HG03196 (cell line): ENCODE measurements at regions not wholly inside any gene's neighbourhood (a gene's known extent, or its start where the extent isn't known, plus 50 kb on each side); places are given as distances from the start of the nearest gene placed in this dataset.
"Not testable (repeated sequence)": the region's sequence is repeated elsewhere in the genome, so short reads cannot be mapped to it uniquely, and the experiment has no call there.

ENCODE experiments used
- ATAC-seq: cut with Tn5 transposase; IDR thresholded peaks from one replicate; pipeline ENCODE4 v1.9.1; 2021; ENCODE audit not compliant: unreplicated experiment

GRCh38 chr11:39462506-39462905 lies 1996.9 kb downstream of the LRRC4C start:
- no peak for ATAC-seq

GRCh38 chr11:39461066-39461465 lies 1998.4 kb downstream of the LRRC4C start:
- ATAC-seq = no peak

DNA sequence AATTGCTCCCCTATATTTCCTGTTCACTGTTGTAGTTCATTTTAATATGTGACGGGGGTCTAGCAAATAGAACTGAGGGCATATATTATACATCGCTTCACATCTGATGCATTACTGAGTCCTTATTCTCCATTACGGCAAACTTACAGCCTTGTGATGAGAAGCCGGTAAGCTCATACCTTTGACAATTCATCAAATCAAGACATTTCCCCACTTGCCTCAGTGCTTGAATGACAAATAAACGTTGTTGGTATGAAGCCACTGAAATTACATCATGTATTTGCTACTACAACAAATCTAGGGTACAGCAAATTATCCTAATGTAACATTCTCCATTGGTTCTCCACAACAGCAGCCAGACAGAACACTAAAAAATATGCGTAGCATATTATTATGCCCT lies 1999.8 kb downstream of the LRRC4C start:
- no peak for ATAC-seq

GRCh38 chr11:39458481-39458880 lies 2001.0 kb downstream of the LRRC4C start:
- no peak for ATAC-seq

GRCh38 chr11:39443424-39444022 lies 2015.9 kb downstream of the LRRC4C start:
- no peak for ATAC-seq

GRCh38 chr11:39442177-39442576 lies 2017.3 kb downstream of the LRRC4C start:
- no peak for ATAC-seq

DNA sequence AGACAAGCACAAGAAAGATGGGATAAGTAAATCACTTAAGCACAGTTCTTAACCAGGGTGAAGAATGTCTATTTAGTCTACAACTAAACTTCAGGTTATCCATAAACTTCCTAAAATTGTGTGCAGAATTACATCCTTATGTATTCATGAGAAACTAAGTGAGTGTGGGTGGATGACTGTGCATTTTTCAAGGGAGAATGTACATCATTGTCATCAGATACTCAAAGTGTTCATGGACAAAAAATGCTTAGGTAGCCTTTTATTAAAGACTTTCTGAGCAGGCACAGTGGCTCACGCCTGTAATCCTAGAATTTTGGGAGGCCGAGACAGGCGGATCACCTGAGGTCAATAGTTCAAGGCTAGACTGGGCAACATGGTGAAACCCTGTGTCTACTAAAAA lies 2023.8 kb downstream of the LRRC4C start:
- no peak for ATAC-seq

DNA sequence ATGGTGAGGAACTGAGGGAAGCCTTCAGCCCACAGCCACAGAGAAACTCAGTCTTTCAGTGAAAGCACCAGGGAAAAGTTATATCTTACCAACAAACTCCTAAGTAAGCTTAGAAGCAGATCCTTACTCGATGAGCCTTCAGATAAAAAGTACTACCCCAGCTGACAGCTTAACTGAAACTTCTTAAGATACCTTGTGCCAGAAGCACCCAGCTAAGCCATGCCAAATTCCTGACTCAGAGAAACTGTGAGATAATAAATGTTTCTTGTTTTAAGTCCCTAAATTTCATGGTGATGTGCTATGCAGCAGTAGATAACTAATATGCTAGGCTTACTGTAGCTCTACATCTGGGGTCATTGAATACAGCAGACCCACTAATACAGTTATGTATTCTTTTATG lies 2025.0 kb downstream of the LRRC4C start:
- no peak for ATAC-seq

GRCh38 chr11:39432929-39433328 lies 2026.5 kb downstream of the LRRC4C start:
- no peak for ATAC-seq

DNA sequence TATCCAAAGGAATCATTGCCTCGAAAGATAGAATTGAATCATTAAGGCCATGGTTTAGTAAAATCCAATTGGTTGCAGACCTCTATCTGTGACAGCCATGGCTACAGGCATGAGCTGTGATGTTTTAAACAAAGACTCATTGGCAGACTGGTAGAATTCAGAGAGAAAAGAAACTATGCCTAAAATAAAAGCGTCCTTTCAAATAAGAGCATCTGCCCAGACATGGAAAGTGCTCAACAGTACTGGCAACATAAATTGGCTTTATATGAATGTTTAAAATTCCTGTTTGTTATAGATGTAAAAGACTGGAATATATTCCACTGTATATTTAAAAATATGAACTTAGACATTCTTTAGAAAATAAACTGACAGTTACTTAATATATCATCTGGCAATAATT lies 2034.2 kb downstream of the LRRC4C start:
- no peak for ATAC-seq

- ATAC-seq = no peak
These were observed 2047.3 kb downstream of the LRRC4C start for GRCh38 chr11:39412117-39412516.

- no peak for ATAC-seq
These were observed 2073.5 kb downstream of the LRRC4C start for GRCh38 chr11:39385911-39386310.

- ATAC-seq = no peak
These were observed 2084.3 kb downstream of the LRRC4C start for GRCh38 chr11:39374963-39375698.

- ATAC-seq = no peak
These were observed 2091.9 kb downstream of the LRRC4C start for GRCh38 chr11:39367534-39367933.

- ATAC-seq = no peak
These were observed 2093.5 kb downstream of the LRRC4C start for GRCh38 chr11:39365809-39366436.

- ATAC-seq = no peak
These were observed 2095.9 kb downstream of the LRRC4C start for GRCh38 chr11:39363571-39363970.

DNA sequence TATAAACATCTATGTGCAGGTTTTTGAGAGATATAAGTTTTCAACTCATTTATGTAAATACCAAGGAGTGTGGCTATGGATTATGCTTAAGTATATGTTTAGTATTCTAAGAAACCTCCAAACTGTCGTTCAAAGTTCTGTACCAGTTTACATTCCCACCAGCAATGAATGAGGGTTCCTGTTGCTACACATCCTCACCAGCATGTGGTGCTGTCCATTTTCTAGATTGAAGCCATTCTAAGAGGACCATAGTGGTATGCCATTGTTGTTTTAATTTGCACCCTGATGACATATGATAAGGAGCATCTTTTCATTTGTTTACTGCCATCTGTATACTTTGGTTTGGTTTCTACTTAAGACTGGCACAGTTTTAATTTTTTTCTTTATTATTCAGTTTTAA lies 2097.9 kb downstream of the LRRC4C start:
- no peak for ATAC-seq

GRCh38 chr11:39345834-39346442 lies 2113.5 kb downstream of the LRRC4C start:
- no peak for ATAC-seq

DNA sequence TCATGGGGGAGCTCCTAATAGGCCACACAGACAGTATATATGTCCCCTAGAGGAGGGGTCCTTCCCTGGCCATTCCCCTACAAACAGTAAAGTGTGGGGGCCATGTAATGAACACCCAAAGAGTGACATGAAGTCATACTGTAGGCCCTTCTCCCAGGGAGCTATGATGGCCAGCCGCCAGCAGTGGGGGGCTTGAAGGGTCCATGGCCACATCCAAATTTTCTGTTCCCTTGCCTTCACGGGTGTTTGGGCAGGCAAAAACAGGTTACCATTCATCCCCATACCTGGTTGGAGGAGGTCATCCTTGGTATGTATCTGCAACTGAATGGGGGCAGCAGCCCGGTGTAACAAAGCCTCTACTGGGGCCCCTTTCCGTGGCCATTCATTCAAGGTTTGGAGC lies 2118.0 kb downstream of the LRRC4C start:
- ATAC-seq = no peak

DNA sequence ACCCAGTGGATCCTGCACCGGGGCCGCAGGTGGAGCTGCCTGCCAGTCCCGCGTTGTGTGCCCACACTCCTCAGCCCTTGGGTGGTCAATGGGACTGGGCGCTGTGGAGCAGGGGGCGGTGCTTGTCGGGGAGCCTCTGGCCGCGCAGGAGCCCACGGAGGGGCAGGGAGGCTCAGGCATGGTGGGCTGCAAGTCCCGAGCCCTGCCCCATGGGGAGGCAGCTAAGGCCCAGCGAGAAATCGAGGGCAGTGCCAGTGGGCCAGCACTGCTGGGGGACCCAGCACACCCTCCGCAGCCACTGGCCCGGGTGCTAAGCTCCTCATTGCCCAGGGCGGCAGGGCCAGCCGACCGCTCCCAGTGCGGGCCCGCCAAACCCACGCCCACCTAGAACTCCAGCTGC lies 2126.4 kb downstream of the LRRC4C start:
- not testable (repeated sequence) for ATAC-seq

DNA sequence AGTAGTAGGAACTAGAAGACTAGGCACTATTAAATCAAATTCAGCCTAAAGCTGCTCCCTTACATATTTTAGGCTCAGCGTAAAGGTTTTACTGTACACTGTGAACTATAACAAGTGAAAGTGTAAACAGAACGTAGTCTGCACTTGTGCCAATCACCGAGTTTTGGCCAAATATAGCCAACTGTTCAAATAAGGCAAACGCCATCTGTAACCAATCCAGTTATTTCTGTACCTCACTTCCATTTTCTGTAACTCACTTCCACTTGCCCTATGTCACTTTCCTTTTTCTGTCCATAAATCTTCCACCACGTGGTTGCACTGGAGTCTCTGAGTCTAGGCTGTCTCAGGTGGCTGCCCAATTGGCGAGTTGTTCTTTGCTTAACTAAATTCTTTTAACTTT lies 2132.2 kb downstream of the LRRC4C start:
- no peak for ATAC-seq

GRCh38 chr11:39311888-39312287 lies 2147.6 kb downstream of the LRRC4C start:
- ATAC-seq = not testable (repeated sequence)
